ENCODE measurements at regions not wholly inside any gene's neighbourhood (a gene's known extent, or its start where the extent isn't known, plus 50 kb on each side); places are given as distances from the start of the nearest gene placed in this dataset.

DNA sequence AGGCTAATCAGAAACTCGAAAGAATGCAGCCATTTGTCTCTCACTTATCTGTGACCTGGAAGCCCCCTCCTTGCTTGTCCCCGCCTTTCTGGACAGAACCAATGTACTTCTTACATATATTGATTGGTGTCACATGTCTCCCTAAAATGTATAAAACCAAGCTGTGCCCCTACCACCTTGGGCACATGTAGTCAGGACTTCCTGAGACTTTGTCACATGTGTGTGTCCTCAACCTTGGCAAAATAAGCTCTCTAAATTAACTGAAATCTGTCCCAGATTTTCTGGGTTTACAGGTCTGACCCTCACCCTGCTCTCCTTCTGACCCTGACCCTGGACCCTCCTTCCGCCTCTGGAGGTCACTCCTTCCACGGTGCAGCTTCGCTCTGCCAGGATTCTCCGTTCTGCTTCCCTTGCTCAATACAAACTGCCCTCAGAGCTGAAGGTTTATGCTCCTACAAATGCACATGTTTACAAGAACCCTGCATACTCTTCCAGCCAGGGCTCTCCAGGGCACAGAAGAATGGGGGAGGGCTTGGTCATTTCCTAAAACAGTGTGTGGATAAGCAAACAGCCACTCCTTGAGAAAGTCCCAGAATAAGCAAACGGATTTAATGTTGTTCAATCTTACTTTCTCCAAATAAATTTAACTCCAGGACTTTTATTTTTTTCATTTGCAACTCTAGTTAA, 160.5 kb downstream of the ACTL8 start:
- Histone ChIP-seq H3K9me3 (no peaks in the 10 kb centered on the region), H3K36me3 (no peaks in the 10 kb centered on the region), H3K4me1 (no peaks in the 10 kb centered on the region), H3K27ac (no peak overlapping the region), H3K4me3 (no peak overlapping the region), H3K27me3 (peaks cover 0 to 76% of the 10 kb centered on the region in 2 donors)
- TF ChIP-seq POLR2A (IDR thresholded peaks at IDR 0.05): no peak
- TF ChIP-seq POLR2AphosphoS5 (IDR thresholded peaks at IDR 0.05): no peak
- TF ChIP-seq, protein P1, sequence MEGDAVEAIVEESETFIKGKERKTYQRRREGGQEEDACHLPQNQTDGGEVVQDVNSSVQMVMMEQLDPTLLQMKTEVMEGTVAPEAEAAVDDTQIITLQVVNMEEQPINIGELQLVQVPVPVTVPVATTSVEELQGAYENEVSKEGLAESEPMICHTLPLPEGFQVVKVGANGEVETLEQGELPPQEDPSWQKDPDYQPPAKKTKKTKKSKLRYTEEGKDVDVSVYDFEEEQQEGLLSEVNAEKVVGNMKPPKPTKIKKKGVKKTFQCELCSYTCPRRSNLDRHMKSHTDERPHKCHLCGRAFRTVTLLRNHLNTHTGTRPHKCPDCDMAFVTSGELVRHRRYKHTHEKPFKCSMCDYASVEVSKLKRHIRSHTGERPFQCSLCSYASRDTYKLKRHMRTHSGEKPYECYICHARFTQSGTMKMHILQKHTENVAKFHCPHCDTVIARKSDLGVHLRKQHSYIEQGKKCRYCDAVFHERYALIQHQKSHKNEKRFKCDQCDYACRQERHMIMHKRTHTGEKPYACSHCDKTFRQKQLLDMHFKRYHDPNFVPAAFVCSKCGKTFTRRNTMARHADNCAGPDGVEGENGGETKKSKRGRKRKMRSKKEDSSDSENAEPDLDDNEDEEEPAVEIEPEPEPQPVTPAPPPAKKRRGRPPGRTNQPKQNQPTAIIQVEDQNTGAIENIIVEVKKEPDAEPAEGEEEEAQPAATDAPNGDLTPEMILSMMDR (IDR thresholded peaks at IDR 0.05): no peak
- DNase-seq (ENCODE audit: low spot score in 2 of 2): no peak
- intact Hi-C loops (cut with DNase I; ENCODE audit: low total_unique reads): no loop called here

DNA sequence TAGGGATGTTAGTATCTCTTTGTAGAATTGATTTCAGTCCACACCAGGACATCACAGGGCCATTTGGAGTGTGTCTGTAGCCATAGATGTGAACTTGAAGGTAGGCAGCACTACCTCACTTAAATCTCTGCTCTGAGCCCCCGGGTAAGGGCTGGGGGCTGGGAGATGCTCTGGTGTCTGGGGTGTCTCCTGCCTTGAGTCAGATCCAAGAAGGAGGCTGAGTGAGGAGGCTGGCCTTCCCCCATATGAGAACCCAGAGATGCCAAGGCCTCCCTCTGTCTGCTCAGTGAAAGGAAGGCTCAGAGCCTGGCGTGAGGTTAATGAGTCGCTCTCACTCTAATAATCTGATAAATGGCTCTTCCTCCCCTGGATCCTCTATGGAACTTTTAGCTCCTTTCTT, 161.6 kb downstream of the ACTL8 start:
- no peaks in the 10 kb centered on the region for H3K4me1 ChIP-seq
- no peaks in the 10 kb centered on the region for H3K9me3 ChIP-seq
- no peak for DNase-seq (ENCODE audit: low spot score in 2 of 2)
- intact Hi-C loops (cut with DNase I; ENCODE audit: low total_unique reads): no loop called here
- H3K27me3 ChIP-seq: peaks cover 0 to 83% of the 10 kb centered on the region in 2 donors
- TF ChIP-seq, protein P1 (IDR thresholded peaks at IDR 0.05): no peak
- TF ChIP-seq POLR2AphosphoS5 (IDR thresholded peaks at IDR 0.05) (no peak), POLR2A (IDR thresholded peaks at IDR 0.05) (no peak)
- H3K4me3 ChIP-seq: no peak overlapping the region
- H3K27ac ChIP-seq: no peak overlapping the region
- no peaks in the 10 kb centered on the region for H3K36me3 ChIP-seq

DNA sequence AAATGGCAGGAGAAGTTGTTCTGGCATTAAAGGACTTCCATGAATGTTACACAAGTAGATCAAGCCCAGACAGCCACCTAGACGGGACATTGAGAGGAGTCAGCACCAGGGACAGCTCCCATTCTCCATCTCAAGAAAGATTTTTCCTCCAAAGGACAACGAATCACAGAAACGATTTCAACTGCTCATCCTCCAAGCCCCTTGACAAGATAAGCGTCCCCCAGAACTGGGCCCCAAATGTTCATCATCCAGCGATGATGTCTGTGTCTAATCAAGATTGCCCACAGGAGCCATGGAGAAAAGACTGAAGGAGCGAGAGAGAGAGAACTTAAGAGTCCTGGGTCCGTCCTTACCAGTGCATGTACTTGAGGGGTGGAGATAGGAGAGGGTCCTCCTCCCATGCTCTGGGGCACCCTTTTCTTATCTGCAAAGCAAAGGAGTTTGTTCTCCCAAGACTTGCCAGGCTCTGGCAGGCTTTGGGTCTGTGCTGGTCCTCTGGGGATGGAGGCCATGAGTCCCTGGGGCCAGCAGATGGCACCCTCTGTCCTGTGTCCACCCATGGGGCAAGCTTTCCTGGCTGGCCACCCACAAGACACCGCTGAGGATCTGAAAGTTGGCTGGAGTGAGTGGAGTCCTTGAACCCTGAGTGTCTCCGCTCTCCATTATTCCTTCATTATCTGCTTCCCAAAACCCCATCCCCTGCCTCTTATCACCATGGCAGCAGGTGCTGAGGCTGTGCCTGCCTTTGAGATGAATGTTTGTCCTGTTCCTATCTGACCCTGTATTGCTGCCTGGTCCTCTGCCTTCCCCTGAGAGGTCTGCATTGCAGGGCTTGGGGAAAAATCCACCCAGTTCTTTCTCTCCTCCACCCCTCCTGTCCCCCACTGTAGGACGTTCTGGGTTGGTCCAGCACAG, 164.6 kb downstream of the ACTL8 start:
- H3K4me1 ChIP-seq: no peaks in the 10 kb centered on the region
- TF ChIP-seq POLR2AphosphoS5 (IDR thresholded peaks at IDR 0.05) (no peak), POLR2A (IDR thresholded peaks at IDR 0.05) (no peak)
- TF ChIP-seq, protein P1 (IDR thresholded peaks at IDR 0.05): no peak
- DNase-seq (ENCODE audit: low spot score in 2 of 2): no peak
- H3K4me3 ChIP-seq: no peak overlapping the region
- H3K27me3 ChIP-seq: peaks cover 0 to 79% of the 10 kb centered on the region in 2 donors
- H3K9me3 ChIP-seq: no peaks in the 10 kb centered on the region
- intact Hi-C loops (cut with DNase I; ENCODE audit: low total_unique reads): no loop called here
- no peaks in the 10 kb centered on the region for H3K36me3 ChIP-seq
- H3K27ac ChIP-seq: no peak overlapping the region

DNA sequence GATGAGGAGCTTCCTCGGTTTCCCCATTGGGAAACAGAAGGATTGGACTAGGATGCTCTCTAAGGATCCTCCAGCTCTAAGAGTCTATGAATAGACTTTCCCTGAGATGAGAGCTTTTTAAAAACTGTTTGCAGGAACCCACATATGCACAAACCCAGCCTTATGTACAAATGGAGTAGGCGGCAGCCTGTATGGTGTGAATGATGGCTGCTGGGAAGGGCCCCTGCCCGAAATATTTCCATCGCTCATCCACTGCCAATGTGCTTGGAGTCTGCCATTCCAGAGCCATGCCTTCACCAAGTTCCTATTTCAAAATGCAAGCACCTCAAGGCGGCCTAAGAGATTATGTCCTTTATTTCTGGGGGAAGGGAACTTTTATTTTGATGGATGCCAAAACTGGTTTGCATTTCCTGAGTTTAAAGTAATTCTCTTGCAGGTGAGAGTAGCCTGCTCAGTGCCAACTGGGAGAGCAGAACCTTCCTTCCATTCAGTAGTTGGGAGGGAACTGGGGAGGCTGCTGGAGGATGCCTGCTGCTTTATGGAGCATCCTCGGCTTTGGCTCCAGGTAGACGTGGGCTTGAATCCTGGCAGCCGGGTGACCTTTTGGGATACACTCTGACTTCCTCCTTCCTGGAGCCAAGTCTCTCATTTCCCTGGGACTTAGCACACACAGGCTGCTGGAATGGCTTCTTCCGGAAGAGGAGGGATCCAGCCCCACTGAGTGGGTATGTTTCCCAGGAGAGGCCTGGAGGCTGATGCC, 165.9 kb downstream of the ACTL8 start:
- H3K4me1 ChIP-seq: no peaks in the 10 kb centered on the region
- H3K4me3 ChIP-seq: no peak overlapping the region
- H3K36me3 ChIP-seq: no peaks in the 10 kb centered on the region
- H3K27ac ChIP-seq: no peak overlapping the region
- no peak for DNase-seq (ENCODE audit: low spot score in 2 of 2)
- H3K27me3 ChIP-seq: peaks cover 0 to 74% of the 10 kb centered on the region in 2 donors
- intact Hi-C loops (cut with DNase I; ENCODE audit: low total_unique reads): no loop called here
- TF ChIP-seq, protein P1 (IDR thresholded peaks at IDR 0.05): no peak
- TF ChIP-seq POLR2A (IDR thresholded peaks at IDR 0.05) (no peak), POLR2AphosphoS5 (IDR thresholded peaks at IDR 0.05) (no peak)
- no peaks in the 10 kb centered on the region for H3K9me3 ChIP-seq

Measured in breast epithelium (tissue), 4 donors.